GM23338 (cell line): ENCODE measurements at regions not wholly inside any gene's neighbourhood (a gene's known extent, or its start where the extent isn't known, plus 50 kb on each side); places are given as distances from the start of the nearest gene placed in this dataset.

ENCODE experiments used
- ATAC-seq: fragments of 200-7000 bp; cut with Tn5 transposase; 3 replicates; pipeline ENCODE4 v1.9.1; 2020
- DNase-seq: peaks from one replicate; pipeline ENCODE4 v3.0.0-alpha.2; 2015; ENCODE audit warnings: low spot score
- H2AFZ ChIP-seq: fragments of 200-600 bp; sonication (generic); 2 replicates; pipeline ENCODE4 v1.8.0; 2016; ENCODE audit warnings: antibody characterized with exemption, mild to moderate bottlenecking, moderate library complexity
- H3F3A ChIP-seq: fragments of 200-600 bp; sonication (generic); replicated peaks from 2 replicates; pipeline ENCODE4 v1.8.0; 2017; ENCODE audit warnings: antibody characterized with exemption, mixed run types, low read depth
- H3K27ac ChIP-seq: fragments of 200-600 bp; sonication (generic); 2 replicates; pipeline ENCODE4 v1.6.1; 2016; ENCODE audit warnings: low read depth
- H3K27me3 ChIP-seq: fragments of 200-600 bp; sonication (generic); 2 replicates; pipeline ENCODE4 v1.8.0; 2016; ENCODE audit warnings: mild to moderate bottlenecking, mixed run types, moderate library complexity; ENCODE audit not compliant: insufficient read depth
- H3K36me3 ChIP-seq: fragments of 200-600 bp; sonication (generic); 2 replicates; pipeline ENCODE4 v1.8.0; 2016; ENCODE audit warnings: mild to moderate bottlenecking; ENCODE audit not compliant: insufficient read depth
- H3K4me1 ChIP-seq: fragments of 200-600 bp; sonication (generic); 2 replicates; pipeline ENCODE4 v1.8.0; 2016; ENCODE audit warnings: mild to moderate bottlenecking, moderate library complexity; ENCODE audit not compliant: insufficient read depth
- H3K4me2 ChIP-seq: fragments of 200-600 bp; sonication (generic); 2 replicates; pipeline ENCODE4 v1.7.1; 2017; ENCODE audit warnings: mixed run types
- H3K4me3 ChIP-seq: fragments of 200-600 bp; sonication (generic); 2 replicates; pipeline ENCODE4 v1.6.1; 2016; ENCODE audit warnings: mixed run types
- H3K79me2 ChIP-seq: fragments of 200-600 bp; sonication (generic); replicated peaks from 2 replicates; pipeline ENCODE4 v1.8.0; 2017; ENCODE audit warnings: mild to moderate bottlenecking; ENCODE audit not compliant: insufficient read depth
- H3K9me2 ChIP-seq: fragments of 200-600 bp; sonication (generic); 2 replicates; pipeline ENCODE4 v1.8.0; 2017; ENCODE audit not compliant: insufficient read depth
- H4K20me1 ChIP-seq: fragments of 200-600 bp; sonication (generic); replicated peaks from 2 replicates; pipeline ENCODE4 v1.8.0; 2017; ENCODE audit warnings: mild to moderate bottlenecking; ENCODE audit not compliant: insufficient read depth
- H3K27ac Mint-ChIP-seq: 2 replicates; pipeline ENCODE4 v1.8.0; 2020; ENCODE audit warnings: inconsistent platforms, mild to moderate bottlenecking, moderate library complexity, mixed read lengths
- H3K27me3 Mint-ChIP-seq: 3 replicates; pipeline ENCODE4 v1.8.0; 2022; ENCODE audit warnings: low read depth, mild to moderate bottlenecking, moderate library complexity, mixed read lengths, inconsistent platforms; ENCODE audit not compliant: insufficient read depth, poor library complexity
- H3K36me3 Mint-ChIP-seq: 3 replicates; pipeline ENCODE4 v1.8.0; 2021; ENCODE audit warnings: low read depth, mild to moderate bottlenecking, inconsistent platforms, moderate library complexity, mixed read lengths
- H3K4me1 Mint-ChIP-seq: 3 replicates; pipeline ENCODE4 v1.8.0; 2020; ENCODE audit warnings: mild to moderate bottlenecking, inconsistent platforms, mixed read lengths
- H3K4me3 Mint-ChIP-seq: 3 replicates; pipeline ENCODE4 v1.8.0; 2021; ENCODE audit warnings: moderate library complexity, mild to moderate bottlenecking, inconsistent platforms, mixed read lengths
- H3K9me3 Mint-ChIP-seq: 3 replicates; pipeline ENCODE4 v1.8.0; 2020; ENCODE audit warnings: moderate library complexity, mild to moderate bottlenecking, inconsistent platforms, mixed read lengths
- CREB1 ChIP-seq: fragments of 250-450 bp; sonication (Bioruptor Pico); IDR thresholded peaks from 2 replicates; pipeline ENCODE4 v1.5.0; 2020; ENCODE audit warnings: low read depth, mild to moderate bottlenecking, moderate library complexity
- EZH2 ChIP-seq: fragments of 200-600 bp; sonication (generic); IDR thresholded peaks from one replicate; pipeline ENCODE4 v1.8.0; 2017; ENCODE audit warnings: antibody characterized with exemption, mild to moderate bottlenecking, low read depth; ENCODE audit not compliant: unreplicated experiment
- EZH2phosphoT487 ChIP-seq: fragments of 200-600 bp; sonication (generic); IDR thresholded peaks from one replicate; pipeline ENCODE4 v1.8.1; 2018; ENCODE audit warnings: antibody characterized with exemption; ENCODE audit not compliant: unreplicated experiment
- JUNB ChIP-seq: IDR thresholded peaks from one replicate; pipeline ENCODE4 v1.6.1; 2016; ENCODE audit warnings: antibody characterized with exemption; ENCODE audit not compliant: unreplicated experiment
- NANOG ChIP-seq: IDR thresholded peaks from 2 replicates; pipeline ENCODE4 v1.6.1; 2016; ENCODE audit warnings: antibody characterized with exemption, borderline replicate concordance
- POLR2AphosphoS5 ChIP-seq: IDR thresholded peaks from 2 replicates; pipeline ENCODE4 v1.6.1; 2016; ENCODE audit warnings: antibody characterized with exemption, low read depth
- STAT1 ChIP-seq: IDR thresholded peaks from one replicate; pipeline ENCODE4 v1.6.1; 2016; ENCODE audit warnings: antibody characterized with exemption; ENCODE audit not compliant: unreplicated experiment
- ZNF114 ChIP-seq: fragments of 250-450 bp; sonication (Bioruptor Pico); IDR thresholded peaks from 2 replicates; pipeline ENCODE4 v1.5.0; 2020; ENCODE audit warnings: mild to moderate bottlenecking, moderate library complexity
- ZNF331 ChIP-seq: fragments of 250-450 bp; sonication (Bioruptor Pico); IDR thresholded peaks from 2 replicates; pipeline ENCODE4 v1.5.0; 2020; ENCODE audit warnings: low read depth, mild to moderate bottlenecking, moderate library complexity
- TF ChIP-seq, protein P1 (sequence below): IDR thresholded peaks from one replicate; pipeline ENCODE4 v1.6.1; 2018; ENCODE audit warnings: antibody characterized with exemption; ENCODE audit not compliant: unreplicated experiment
- TF ChIP-seq, protein P2 (sequence below): fragments of 250-450 bp; sonication (Bioruptor Pico); IDR thresholded peaks from 2 replicates; pipeline ENCODE4 v1.5.0; 2020; ENCODE audit warnings: mild to moderate bottlenecking, moderate library complexity
- TF ChIP-seq, protein P3 (sequence below): IDR thresholded peaks from 2 replicates; pipeline ENCODE4 v1.6.1; 2016; ENCODE audit warnings: antibody characterized with exemption
- TF ChIP-seq, protein P4 (sequence below), 2 experiments: fragments of 200-600 bp in 1 of 2; sonication (generic) in 1 of 2; conservative IDR thresholded peaks; 2 replicates each; pipeline versions ENCODE4 v1.5.1 to v1.6.1; 2016 to 2017; ENCODE audit warnings: antibody characterized with exemption in 2 of 2, low read depth in 2 of 2, mild to moderate bottlenecking in 2 of 2, moderate library complexity in 1 of 2

DNA sequence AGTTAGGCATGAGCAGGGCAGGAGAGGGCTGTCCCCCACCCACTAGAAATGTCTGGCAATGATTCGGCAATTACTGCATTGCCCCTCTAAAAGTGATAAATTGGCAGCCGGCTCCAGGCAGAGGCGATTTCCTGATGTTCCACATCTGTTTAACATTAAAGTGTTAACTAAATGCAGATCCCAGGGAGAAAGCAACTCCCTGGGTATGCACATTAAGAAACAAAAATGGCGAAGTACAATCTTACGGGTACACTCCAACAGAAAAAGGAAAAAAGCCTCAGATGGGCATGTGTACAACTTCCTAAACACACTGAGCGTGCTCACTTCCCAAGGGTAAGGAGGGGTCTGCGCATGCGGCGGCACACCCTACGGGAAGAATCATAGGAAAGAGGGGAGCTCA, 314.4 kb downstream of the CASP12 start (continued):
- TF ChIP-seq ZNF331 (CRISPR knock-in tag), result no peak
- TF ChIP-seq CREB1 (CRISPR knock-in tag), result no peak
- no peak for TF ChIP-seq NANOG
- no peak for TF ChIP-seq POLR2AphosphoS5

DNA sequence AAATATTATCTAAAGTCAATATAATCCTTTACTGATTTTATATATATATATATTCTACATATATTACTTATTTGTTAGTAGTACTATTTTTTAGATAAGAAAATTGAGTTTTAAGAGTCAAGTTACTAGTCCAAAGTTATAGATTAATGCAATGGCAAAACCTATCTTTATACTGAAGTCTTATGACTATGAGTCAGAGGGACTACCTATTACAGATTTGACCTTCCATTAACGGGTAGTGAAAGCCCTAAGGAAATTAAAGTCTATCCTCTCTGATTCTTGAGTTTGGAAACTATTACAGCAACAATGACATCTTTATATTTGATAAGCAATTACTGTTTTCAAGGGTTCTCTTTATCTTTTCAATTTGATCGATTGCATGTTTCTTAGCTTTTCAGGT, 315.8 kb downstream of the CASP12 start:
- no peaks in the 10 kb centered on the region for H3K9me2 ChIP-seq
- H3K36me3 ChIP-seq, result no peaks in the 10 kb centered on the region
- ATAC-seq, result no peak
- Mint-ChIP-seq H3K27ac (peak overlapping the region; percentile 66; the same call in 1 of the 2 replicates), H3K27me3 (peaks cover 5% of the 10 kb centered on the region), H3K4me3 (no peak overlapping the region), H3K4me1 (peaks cover 25% of the 10 kb centered on the region), H3K9me3 (0 out of 3 replicates have a peak, but pooled peaks cover 4% of the 10 kb centered on the region), H3K36me3 (peaks cover 21% of the 10 kb centered on the region)
- peaks cover 31% of the 10 kb centered on the region for H3K4me1 ChIP-seq
- no peaks in the 10 kb centered on the region for H3F3A ChIP-seq
- H2AFZ ChIP-seq, result no peak overlapping the region
- no peaks in the 10 kb centered on the region for H4K20me1 ChIP-seq
- no peak overlapping the region for H3K27ac ChIP-seq
- TF ChIP-seq CREB1 (CRISPR knock-in tag) (no peak), ZNF114 (no peak), STAT1 (no peak), EZH2phosphoT487 (no peak), ZNF331 (CRISPR knock-in tag) (no peak), NANOG (no peak), JUNB (no peak), POLR2AphosphoS5 (no peak), EZH2 (no peak)
- TF ChIP-seq, protein P1, sequence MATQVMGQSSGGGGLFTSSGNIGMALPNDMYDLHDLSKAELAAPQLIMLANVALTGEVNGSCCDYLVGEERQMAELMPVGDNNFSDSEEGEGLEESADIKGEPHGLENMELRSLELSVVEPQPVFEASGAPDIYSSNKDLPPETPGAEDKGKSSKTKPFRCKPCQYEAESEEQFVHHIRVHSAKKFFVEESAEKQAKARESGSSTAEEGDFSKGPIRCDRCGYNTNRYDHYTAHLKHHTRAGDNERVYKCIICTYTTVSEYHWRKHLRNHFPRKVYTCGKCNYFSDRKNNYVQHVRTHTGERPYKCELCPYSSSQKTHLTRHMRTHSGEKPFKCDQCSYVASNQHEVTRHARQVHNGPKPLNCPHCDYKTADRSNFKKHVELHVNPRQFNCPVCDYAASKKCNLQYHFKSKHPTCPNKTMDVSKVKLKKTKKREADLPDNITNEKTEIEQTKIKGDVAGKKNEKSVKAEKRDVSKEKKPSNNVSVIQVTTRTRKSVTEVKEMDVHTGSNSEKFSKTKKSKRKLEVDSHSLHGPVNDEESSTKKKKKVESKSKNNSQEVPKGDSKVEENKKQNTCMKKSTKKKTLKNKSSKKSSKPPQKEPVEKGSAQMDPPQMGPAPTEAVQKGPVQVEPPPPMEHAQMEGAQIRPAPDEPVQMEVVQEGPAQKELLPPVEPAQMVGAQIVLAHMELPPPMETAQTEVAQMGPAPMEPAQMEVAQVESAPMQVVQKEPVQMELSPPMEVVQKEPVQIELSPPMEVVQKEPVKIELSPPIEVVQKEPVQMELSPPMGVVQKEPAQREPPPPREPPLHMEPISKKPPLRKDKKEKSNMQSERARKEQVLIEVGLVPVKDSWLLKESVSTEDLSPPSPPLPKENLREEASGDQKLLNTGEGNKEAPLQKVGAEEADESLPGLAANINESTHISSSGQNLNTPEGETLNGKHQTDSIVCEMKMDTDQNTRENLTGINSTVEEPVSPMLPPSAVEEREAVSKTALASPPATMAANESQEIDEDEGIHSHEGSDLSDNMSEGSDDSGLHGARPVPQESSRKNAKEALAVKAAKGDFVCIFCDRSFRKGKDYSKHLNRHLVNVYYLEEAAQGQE, result no peak
- TF ChIP-seq, protein P2, sequence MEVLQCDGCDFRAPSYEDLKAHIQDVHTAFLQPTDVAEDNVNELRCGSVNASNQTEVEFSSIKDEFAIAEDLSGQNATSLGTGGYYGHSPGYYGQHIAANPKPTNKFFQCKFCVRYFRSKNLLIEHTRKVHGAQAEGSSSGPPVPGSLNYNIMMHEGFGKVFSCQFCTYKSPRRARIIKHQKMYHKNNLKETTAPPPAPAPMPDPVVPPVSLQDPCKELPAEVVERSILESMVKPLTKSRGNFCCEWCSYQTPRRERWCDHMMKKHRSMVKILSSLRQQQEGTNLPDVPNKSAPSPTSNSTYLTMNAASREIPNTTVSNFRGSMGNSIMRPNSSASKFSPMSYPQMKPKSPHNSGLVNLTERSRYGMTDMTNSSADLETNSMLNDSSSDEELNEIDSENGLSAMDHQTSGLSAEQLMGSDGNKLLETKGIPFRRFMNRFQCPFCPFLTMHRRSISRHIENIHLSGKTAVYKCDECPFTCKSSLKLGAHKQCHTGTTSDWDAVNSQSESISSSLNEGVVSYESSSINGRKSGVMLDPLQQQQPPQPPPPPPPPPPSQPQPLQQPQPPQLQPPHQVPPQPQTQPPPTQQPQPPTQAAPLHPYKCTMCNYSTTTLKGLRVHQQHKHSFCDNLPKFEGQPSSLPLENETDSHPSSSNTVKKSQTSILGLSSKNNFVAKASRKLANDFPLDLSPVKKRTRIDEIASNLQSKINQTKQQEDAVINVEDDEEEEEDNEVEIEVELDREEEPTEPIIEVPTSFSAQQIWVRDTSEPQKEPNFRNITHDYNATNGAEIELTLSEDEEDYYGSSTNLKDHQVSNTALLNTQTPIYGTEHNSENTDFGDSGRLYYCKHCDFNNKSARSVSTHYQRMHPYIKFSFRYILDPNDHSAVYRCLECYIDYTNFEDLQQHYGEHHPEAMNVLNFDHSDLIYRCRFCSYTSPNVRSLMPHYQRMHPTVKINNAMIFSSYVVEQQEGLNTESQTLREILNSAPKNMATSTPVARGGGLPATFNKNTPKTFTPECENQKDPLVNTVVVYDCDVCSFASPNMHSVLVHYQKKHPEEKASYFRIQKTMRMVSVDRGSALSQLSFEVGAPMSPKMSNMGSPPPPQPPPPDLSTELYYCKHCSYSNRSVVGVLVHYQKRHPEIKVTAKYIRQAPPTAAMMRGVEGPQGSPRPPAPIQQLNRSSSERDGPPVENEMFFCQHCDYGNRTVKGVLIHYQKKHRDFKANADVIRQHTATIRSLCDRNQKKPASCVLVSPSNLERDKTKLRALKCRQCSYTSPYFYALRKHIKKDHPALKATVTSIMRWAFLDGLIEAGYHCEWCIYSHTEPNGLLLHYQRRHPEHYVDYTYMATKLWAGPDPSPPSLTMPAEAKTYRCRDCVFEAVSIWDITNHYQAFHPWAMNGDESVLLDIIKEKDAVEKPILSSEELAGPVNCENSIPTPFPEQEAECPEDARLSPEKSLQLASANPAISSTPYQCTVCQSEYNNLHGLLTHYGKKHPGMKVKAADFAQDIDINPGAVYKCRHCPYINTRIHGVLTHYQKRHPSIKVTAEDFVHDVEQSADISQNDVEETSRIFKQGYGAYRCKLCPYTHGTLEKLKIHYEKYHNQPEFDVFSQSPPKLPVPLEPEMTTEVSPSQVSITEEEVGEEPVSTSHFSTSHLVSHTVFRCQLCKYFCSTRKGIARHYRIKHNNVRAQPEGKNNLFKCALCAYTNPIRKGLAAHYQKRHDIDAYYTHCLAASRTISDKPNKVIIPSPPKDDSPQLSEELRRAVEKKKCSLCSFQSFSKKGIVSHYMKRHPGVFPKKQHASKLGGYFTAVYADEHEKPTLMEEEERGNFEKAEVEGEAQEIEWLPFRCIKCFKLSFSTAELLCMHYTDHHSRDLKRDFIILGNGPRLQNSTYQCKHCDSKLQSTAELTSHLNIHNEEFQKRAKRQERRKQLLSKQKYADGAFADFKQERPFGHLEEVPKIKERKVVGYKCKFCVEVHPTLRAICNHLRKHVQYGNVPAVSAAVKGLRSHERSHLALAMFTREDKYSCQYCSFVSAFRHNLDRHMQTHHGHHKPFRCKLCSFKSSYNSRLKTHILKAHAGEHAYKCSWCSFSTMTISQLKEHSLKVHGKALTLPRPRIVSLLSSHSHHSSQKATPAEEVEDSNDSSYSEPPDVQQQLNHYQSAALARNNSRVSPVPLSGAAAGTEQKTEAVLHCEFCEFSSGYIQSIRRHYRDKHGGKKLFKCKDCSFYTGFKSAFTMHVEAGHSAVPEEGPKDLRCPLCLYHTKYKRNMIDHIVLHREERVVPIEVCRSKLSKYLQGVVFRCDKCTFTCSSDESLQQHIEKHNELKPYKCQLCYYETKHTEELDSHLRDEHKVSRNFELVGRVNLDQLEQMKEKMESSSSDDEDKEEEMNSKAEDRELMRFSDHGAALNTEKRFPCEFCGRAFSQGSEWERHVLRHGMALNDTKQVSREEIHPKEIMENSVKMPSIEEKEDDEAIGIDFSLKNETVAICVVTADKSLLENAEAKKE (CRISPR knock-in tag), result no peak
- TF ChIP-seq, protein P3, sequence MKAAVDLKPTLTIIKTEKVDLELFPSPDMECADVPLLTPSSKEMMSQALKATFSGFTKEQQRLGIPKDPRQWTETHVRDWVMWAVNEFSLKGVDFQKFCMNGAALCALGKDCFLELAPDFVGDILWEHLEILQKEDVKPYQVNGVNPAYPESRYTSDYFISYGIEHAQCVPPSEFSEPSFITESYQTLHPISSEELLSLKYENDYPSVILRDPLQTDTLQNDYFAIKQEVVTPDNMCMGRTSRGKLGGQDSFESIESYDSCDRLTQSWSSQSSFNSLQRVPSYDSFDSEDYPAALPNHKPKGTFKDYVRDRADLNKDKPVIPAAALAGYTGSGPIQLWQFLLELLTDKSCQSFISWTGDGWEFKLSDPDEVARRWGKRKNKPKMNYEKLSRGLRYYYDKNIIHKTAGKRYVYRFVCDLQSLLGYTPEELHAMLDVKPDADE, result no peak
- TF ChIP-seq, protein P4, sequence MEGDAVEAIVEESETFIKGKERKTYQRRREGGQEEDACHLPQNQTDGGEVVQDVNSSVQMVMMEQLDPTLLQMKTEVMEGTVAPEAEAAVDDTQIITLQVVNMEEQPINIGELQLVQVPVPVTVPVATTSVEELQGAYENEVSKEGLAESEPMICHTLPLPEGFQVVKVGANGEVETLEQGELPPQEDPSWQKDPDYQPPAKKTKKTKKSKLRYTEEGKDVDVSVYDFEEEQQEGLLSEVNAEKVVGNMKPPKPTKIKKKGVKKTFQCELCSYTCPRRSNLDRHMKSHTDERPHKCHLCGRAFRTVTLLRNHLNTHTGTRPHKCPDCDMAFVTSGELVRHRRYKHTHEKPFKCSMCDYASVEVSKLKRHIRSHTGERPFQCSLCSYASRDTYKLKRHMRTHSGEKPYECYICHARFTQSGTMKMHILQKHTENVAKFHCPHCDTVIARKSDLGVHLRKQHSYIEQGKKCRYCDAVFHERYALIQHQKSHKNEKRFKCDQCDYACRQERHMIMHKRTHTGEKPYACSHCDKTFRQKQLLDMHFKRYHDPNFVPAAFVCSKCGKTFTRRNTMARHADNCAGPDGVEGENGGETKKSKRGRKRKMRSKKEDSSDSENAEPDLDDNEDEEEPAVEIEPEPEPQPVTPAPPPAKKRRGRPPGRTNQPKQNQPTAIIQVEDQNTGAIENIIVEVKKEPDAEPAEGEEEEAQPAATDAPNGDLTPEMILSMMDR (conservative IDR thresholded peaks at IDR 0.05; ENCODE audit: low read depth in 2 of 2), result no peak
- no peaks in the 10 kb centered on the region for H3K79me2 ChIP-seq
- H3K27me3 ChIP-seq, result no peaks in the 10 kb centered on the region
- DNase-seq, result no peak
- no peak overlapping the region for H3K4me2 ChIP-seq
- no peak overlapping the region for H3K4me3 ChIP-seq
